ENCODE measurements at regions not wholly inside any gene's neighbourhood (a gene's known extent, or its start where the extent isn't known, plus 50 kb on each side); places are given as distances from the start of the nearest gene placed in this dataset.

GRCh38 chr2:60612033-60612432 lies 58.6 kb upstream of the BCL11A start:
- Mint-ChIP-seq H3K4me1 (peaks cover 3 to 12% of the 10 kb centered on the region in 2 experiments; a peak in 3 of 4 replicates), H3K27me3 (ENCODE audit: low read depth) (no peaks in the 10 kb centered on the region), H3K9me3 (no peaks in the 10 kb centered on the region), H3K36me3 (ENCODE audit: insufficient read depth in 1 of 3, low read depth in 3 of 3) (no peaks in the 10 kb centered on the region; a peak in 1 of 7 replicates), H3K4me3 (no peak overlapping the region), H3K27ac (no peak overlapping the region)
- H2BK120ac ChIP-seq (ENCODE audit: low read depth, low read length, poor library complexity, severe bottlenecking) = no peak overlapping the region
- WGBS (ENCODE audit: extremely low coverage, insufficient read length, low lambda C conversion rate) = no CpG with 5 or more reads among the region's 3 CpGs
- no peak overlapping the region for H3K18ac ChIP-seq (ENCODE audit: insufficient read length, low read depth, low read length)
- no peak overlapping the region for H2BK5ac ChIP-seq (ENCODE audit: insufficient read length, low read length)
- no peaks in the 10 kb centered on the region for H3K9me3 ChIP-seq (ENCODE audit: control insufficient read depth, low read depth, low read length)
- no peaks in the 10 kb centered on the region; the same call in 1 of the 2 replicates for H3K27me3 ChIP-seq (ENCODE audit: insufficient read depth, low read length)
- H4K91ac ChIP-seq (ENCODE audit: insufficient read length, low read depth, low read length) = no peak overlapping the region
- no peak overlapping the region for H3K4ac ChIP-seq (ENCODE audit: low read depth, low read length)
- no peaks in the 10 kb centered on the region for H4K20me1 ChIP-seq (ENCODE audit: control insufficient read depth, insufficient read depth, insufficient read length)
- no peak overlapping the region for H2AK5ac ChIP-seq (ENCODE audit: insufficient read length, low read length)
- no peak overlapping the region for H4K8ac ChIP-seq (replicated peaks; ENCODE audit: insufficient read length, low read depth, low read length)
- no peaks in the 10 kb centered on the region; the same call in 1 of the 2 replicates for H3K4me1 ChIP-seq (ENCODE audit: insufficient read depth, low read length)
- no peak overlapping the region for H3K23ac ChIP-seq (ENCODE audit: insufficient read length, low read depth, low read length)
- no peak overlapping the region for H2BK20ac ChIP-seq (ENCODE audit: low read depth, low read length, poor library complexity, severe bottlenecking)
- H3K23me2 ChIP-seq (ENCODE audit: insufficient read length, low read depth, low read length, poor library complexity, severe bottlenecking) = no peaks in the 10 kb centered on the region
- H2AFZ ChIP-seq (ENCODE audit: low read length) = no peak overlapping the region
- H3K14ac ChIP-seq (ENCODE audit: insufficient read depth, low read length) = no peak overlapping the region
- H2BK12ac ChIP-seq (ENCODE audit: insufficient read length, low read depth, low read length) = no peak overlapping the region
- H2BK15ac ChIP-seq (ENCODE audit: low read depth, low read length) = no peak overlapping the region
- H3K79me1 ChIP-seq (ENCODE audit: insufficient read depth, low read depth, low read length, poor library complexity, severe bottlenecking) = no peaks in the 10 kb centered on the region
- no peaks in the 10 kb centered on the region for H3K79me2 ChIP-seq (ENCODE audit: insufficient read depth, low read length)
- H3K56ac ChIP-seq (ENCODE audit: insufficient read length, low read depth, low read length) = no peak overlapping the region
- no peak for TF ChIP-seq CTCF (conservative IDR thresholded peaks at IDR 0.05)
- no peak overlapping the region for H3K27ac ChIP-seq (ENCODE audit: insufficient read length, low read depth, low read length)
- no peak overlapping the region for H3K9ac ChIP-seq (ENCODE audit: extremely low read depth, insufficient read length, low read length)
- no peak overlapping the region for H3K4me2 ChIP-seq (ENCODE audit: insufficient read depth, insufficient read length, low read length)
- no peak overlapping the region for H3T11ph ChIP-seq (ENCODE audit: low read length)
- H4K5ac ChIP-seq (ENCODE audit: insufficient read length, low read depth, low read length) = no peak overlapping the region
- DNase-seq = no peak

Data from H9 (cell line).